Psoas muscle (tissue), 7 donors: ENCODE measurements at regions not wholly inside any gene's neighbourhood (a gene's known extent, or its start where the extent isn't known, plus 50 kb on each side); places are given as distances from the start of the nearest gene placed in this dataset.

Experiments
- ATAC-seq, 4 donors: fragments of 200-7000 bp; cut with Tn5 transposase; one replicate each; pipeline ENCODE4 v1.9.1; 2020; ENCODE audit warnings: moderate library complexity in 3 of 4, mild to moderate bottlenecking in 2 of 4
- DNase-seq, 2 donors: peaks; one replicate each; pipeline ENCODE4 v3.0.0-alpha.2; 2020
- H3K27ac ChIP-seq: fragments of 200-600 bp; one replicate; pipeline ENCODE4 v1.8.0; 2022
- H3K27me3 ChIP-seq, 3 donors: fragments of 200-600 bp in 1 of 3; one replicate each; pipeline versions ENCODE4 v1.6.1 to v1.8.0; 2013 to 2022; ENCODE audit warnings: low read length in 2 of 3, mild to moderate bottlenecking in 2 of 3, moderate library complexity in 1 of 3; ENCODE audit not compliant: insufficient read depth in 3 of 3
- H3K36me3 ChIP-seq, 2 donors: fragments of 200-600 bp in 1 of 2; one replicate each; pipeline versions ENCODE4 v1.6.1 to v1.8.0; 2013 to 2022; ENCODE audit warnings: low read depth in 1 of 2, mild to moderate bottlenecking in 1 of 2, moderate library complexity in 1 of 2; ENCODE audit not compliant: insufficient read depth in 1 of 2
- H3K4me1 ChIP-seq: fragments of 200-600 bp; one replicate; pipeline ENCODE4 v1.8.0; 2022
- H3K4me3 ChIP-seq: fragments of 200-600 bp; one replicate; pipeline ENCODE4 v1.8.0; 2022; ENCODE audit warnings: mild to moderate bottlenecking
- H3K9me3 ChIP-seq: fragments of 200-600 bp; one replicate; pipeline ENCODE4 v1.8.0; 2022
- WGBS, 3 donors: extraction: QIAGEN DNeasy Blood & Tissue Kit; methylation state at CpG; one replicate each; pipeline versions ENCODE4 v1.1.6 to v1.1.7; 2013; 5-methylcytosine and 5-hydroxymethylcytosine counted together
- intact Hi-C, 2 donors: fragments of 100-400 bp; cut with DNase I; formaldehyde crosslinking; loops; one replicate each; pipeline versions ENCODE4 v1.11.0 to v1.14.2; 2022
- TF ChIP-seq, protein P1 (sequence below): fragments of 200-600 bp; IDR thresholded peaks from one replicate; pipeline ENCODE4 v1.8.0; 2022; ENCODE audit warnings: antibody characterized with exemption
- donor health status: healthy with polysubstance abuse.
- donor health status: DM: no; HTN: no; CAD: no; lungs with moderate emphysema.
- donor health status: Bipolar disorder and iron deficiency.
- donor health status: healthy.
- donor health status: DM: yes; HTN: yes; CAD: no.
- donor health status: DM: no; HTN: no; CAD: no.
- donor health status: DM: yes; HTN: yes; CAD: no.

GRCh38 chr10:131032329-131033165 is 279.0 kb downstream of the TCERG1L start:
- WGBS, 3 donors, result 90 to 92% (median 92%) methylated on average over 26 of the region's 26 CpGs
- intact Hi-C loops, result no loop called here
- TF ChIP-seq, protein P1, sequence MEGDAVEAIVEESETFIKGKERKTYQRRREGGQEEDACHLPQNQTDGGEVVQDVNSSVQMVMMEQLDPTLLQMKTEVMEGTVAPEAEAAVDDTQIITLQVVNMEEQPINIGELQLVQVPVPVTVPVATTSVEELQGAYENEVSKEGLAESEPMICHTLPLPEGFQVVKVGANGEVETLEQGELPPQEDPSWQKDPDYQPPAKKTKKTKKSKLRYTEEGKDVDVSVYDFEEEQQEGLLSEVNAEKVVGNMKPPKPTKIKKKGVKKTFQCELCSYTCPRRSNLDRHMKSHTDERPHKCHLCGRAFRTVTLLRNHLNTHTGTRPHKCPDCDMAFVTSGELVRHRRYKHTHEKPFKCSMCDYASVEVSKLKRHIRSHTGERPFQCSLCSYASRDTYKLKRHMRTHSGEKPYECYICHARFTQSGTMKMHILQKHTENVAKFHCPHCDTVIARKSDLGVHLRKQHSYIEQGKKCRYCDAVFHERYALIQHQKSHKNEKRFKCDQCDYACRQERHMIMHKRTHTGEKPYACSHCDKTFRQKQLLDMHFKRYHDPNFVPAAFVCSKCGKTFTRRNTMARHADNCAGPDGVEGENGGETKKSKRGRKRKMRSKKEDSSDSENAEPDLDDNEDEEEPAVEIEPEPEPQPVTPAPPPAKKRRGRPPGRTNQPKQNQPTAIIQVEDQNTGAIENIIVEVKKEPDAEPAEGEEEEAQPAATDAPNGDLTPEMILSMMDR, result no peak
- no peak for DNase-seq
- ATAC-seq, result no peak
- H3K4me1 ChIP-seq, result no peaks in the 10 kb centered on the region
- no peaks in the 10 kb centered on the region for H3K9me3 ChIP-seq
- H3K4me3 ChIP-seq, result no peak overlapping the region
- no peaks in the 10 kb centered on the region for H3K27me3 ChIP-seq
- no peak overlapping the region for H3K27ac ChIP-seq
- no peaks in the 10 kb centered on the region for H3K36me3 ChIP-seq

- TF ChIP-seq, protein P1, result no peak
- DNase-seq (no peak), ATAC-seq (no peak)
- Histone ChIP-seq H3K9me3 (no peaks in the 10 kb centered on the region), H3K27ac (no peak overlapping the region), H3K36me3 (no peaks in the 10 kb centered on the region), H3K27me3 (no peaks in the 10 kb centered on the region), H3K4me1 (no peaks in the 10 kb centered on the region), H3K4me3 (no peak overlapping the region)
- WGBS, 3 donors, result 72 to 76% (median 73%) methylated on average over 10 of the region's 10 CpGs
- intact Hi-C loops, result no loop called here
Observed at GRCh38 chr10:131033166-131034085, 278.1 kb downstream of the TCERG1L start.

DNA sequence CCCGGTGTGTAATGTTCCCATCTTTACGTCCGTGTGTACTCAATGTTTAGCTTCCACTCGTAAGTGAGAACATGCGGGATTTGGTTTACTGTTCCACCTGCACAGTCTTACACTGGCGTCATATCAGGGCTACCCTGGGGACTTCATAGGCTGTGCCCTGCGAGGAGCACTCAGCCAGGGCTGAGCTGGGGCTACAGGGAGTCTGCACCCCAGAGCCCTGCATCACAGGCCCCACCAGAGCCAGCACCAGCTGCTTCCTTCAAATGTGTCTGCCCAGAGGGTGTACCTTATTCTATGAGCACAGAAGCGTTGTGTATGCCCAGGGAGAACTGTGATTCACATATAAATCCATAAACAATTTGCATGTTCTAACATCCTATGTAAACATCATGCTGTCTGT is 277.1 kb downstream of the TCERG1L start:
- DNase-seq, result no peak
- H3K9me3 ChIP-seq, result no peaks in the 10 kb centered on the region
- intact Hi-C loops, result no loop called here
- H3K27me3 ChIP-seq, result no peaks in the 10 kb centered on the region
- WGBS, 3 donors, result 76 to 79% (median 79%) methylated on average over 8 of the region's 8 CpGs
- no peaks in the 10 kb centered on the region for H3K4me1 ChIP-seq
- no peak overlapping the region for H3K4me3 ChIP-seq
- H3K27ac ChIP-seq, result no peak overlapping the region
- TF ChIP-seq, protein P1, result no peak
- no peaks in the 10 kb centered on the region for H3K36me3 ChIP-seq
- ATAC-seq, result no peak

GRCh38 chr10:131035779-131036178 is 275.7 kb downstream of the TCERG1L start:
- TF ChIP-seq, protein P1, result no peak
- DNase-seq (no peak), ATAC-seq (no peak)
- H3K27ac ChIP-seq, result no peak overlapping the region
- intact Hi-C loops, result no loop called here
- H3K27me3 ChIP-seq, result peaks cover 0 to 2% (median 0%) of the 10 kb centered on the region in 3 donors
- no peaks in the 10 kb centered on the region for H3K36me3 ChIP-seq
- no peaks in the 10 kb centered on the region for H3K9me3 ChIP-seq
- no peak overlapping the region for H3K4me3 ChIP-seq
- WGBS, 3 donors, result 45 to 57% (median 55%) methylated on average over 12 of the region's 12 CpGs
- no peaks in the 10 kb centered on the region for H3K4me1 ChIP-seq
